Left ventricle myocardium inferior (tissue), 1 donor: ENCODE measurements at regions not wholly inside any gene's neighbourhood (a gene's known extent, or its start where the extent isn't known, plus 50 kb on each side); places are given as distances from the start of the nearest gene placed in this dataset.

Experiments
- DNase-seq: peaks from one replicate; pipeline ENCODE4 v3.0.0-alpha.2; 2020
- H3K27ac ChIP-seq: fragments of 200-600 bp; replicated peaks from 2 replicates; pipeline ENCODE4 v1.8.0; 2021
- H3K27me3 ChIP-seq: fragments of 200-600 bp; 2 replicates; pipeline ENCODE4 v1.8.0; 2021; ENCODE audit warnings: low read depth
- H3K36me3 ChIP-seq: fragments of 200-600 bp; 2 replicates; pipeline ENCODE4 v1.8.0; 2021
- H3K4me1 ChIP-seq: fragments of 200-600 bp; 2 replicates; pipeline ENCODE4 v1.8.0; 2021
- H3K4me3 ChIP-seq: fragments of 200-600 bp; 2 replicates; pipeline ENCODE4 v1.8.0; 2021; ENCODE audit warnings: mild to moderate bottlenecking, moderate library complexity
- H3K9me3 ChIP-seq: fragments of 200-600 bp; replicated peaks from 2 replicates; pipeline ENCODE4 v1.8.0; 2021
- CTCF ChIP-seq: fragments of 200-600 bp; IDR thresholded peaks from 2 replicates; pipeline ENCODE4 v1.8.0; 2021; ENCODE audit warnings: antibody characterized with exemption, mild to moderate bottlenecking, borderline replicate concordance
- intact Hi-C: fragments of 100-400 bp; cut with micrococcal nuclease; formaldehyde crosslinking; loops from one replicate; pipeline ENCODE4 v1.11.0; 2022
- donor health status: DM: no; HTN: yes; CAD: no; lungs with severe emphysema.

GRCh38 chr2:105186967-105187498, 54.5 kb upstream of the GPR45 start:
- intact Hi-C loops, result no loop called here
- no peak for DNase-seq
- no peak for TF ChIP-seq CTCF
- H3K9me3 ChIP-seq, result peaks cover 5% of the 10 kb centered on the region
- H3K27ac ChIP-seq, result no peak overlapping the region
- no peaks in the 10 kb centered on the region for H3K36me3 ChIP-seq
- H3K27me3 ChIP-seq, result peaks cover 60% of the 10 kb centered on the region
- H3K4me1 ChIP-seq, result no peaks in the 10 kb centered on the region
- H3K4me3 ChIP-seq, result no peak overlapping the region

- H3K4me3 ChIP-seq, result no peak overlapping the region
Measured at GRCh38 chr2:105187531-105187930, 54.0 kb upstream of the GPR45 start.

GRCh38 chr2:105188343-105188742, 53.2 kb upstream of the GPR45 start:
- Histone ChIP-seq H3K4me3 (no peak overlapping the region), H3K9me3 (peaks cover 5% of the 10 kb centered on the region), H3K27ac (no peak overlapping the region), H3K27me3 (peaks cover 54% of the 10 kb centered on the region), H3K4me1 (no peaks in the 10 kb centered on the region), H3K36me3 (no peaks in the 10 kb centered on the region)
- no peak for TF ChIP-seq CTCF
- no peak for DNase-seq
- intact Hi-C loops, result no loop called here

More at GRCh38 chr2:105187531-105187930, 54.0 kb upstream of the GPR45 start:
- Histone ChIP-seq H3K27me3 (peaks cover 55% of the 10 kb centered on the region), H3K9me3 (peaks cover 5% of the 10 kb centered on the region), H3K4me1 (no peaks in the 10 kb centered on the region), H3K36me3 (no peaks in the 10 kb centered on the region), H3K27ac (no peak overlapping the region)
- DNase-seq, result no peak
- no peak for TF ChIP-seq CTCF
- intact Hi-C loops, result no loop called here
